ENCODE measurements at regions not wholly inside any gene's neighbourhood (a gene's known extent, or its start where the extent isn't known, plus 50 kb on each side); places are given as distances from the start of the nearest gene placed in this dataset.
"Not testable (repeated sequence)": the region's sequence is repeated elsewhere in the genome, so short reads cannot be mapped to it uniquely, and the experiment has no call there.

DNA sequence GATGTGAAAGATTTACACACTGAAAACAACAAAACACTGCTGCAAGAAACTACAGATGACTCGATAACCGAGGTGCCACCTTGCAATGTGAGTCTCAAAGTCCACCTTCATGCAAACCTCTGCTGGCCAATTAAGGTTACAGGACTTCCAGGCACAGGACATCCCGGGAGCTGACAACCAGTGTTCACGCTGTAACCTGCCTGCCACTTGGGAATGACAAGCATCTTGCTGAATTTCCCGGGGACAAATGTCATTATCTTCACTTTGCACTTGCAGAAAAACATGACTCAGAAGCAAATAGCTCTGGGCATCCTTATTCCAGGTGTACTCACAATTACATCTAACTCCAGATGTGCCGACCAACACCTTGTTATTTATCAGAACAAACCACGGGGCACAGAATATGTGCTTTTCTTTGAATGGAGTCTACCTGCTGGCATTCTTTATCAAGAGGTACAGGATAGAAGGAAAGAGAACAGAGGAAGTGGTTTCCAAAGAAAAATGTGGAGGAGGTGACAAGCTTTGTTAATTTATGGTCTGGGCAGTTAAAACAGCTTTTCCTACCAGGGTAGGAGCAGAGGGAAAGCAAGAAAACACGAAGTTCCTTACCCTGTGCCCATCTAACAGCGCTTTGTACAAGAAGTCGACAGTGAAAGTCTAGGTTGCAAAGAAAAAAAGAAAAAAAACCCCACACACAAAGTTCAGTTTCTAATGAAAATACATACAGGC, 72.3 kb downstream of the SHANK2 start:
- peaks cover 7% of the 10 kb centered on the region for H3K9me3 ChIP-seq (ENCODE audit: low read depth, low read length)
- DNase-seq (ENCODE audit: low read depth, low spot score) = no peak
- no peak for TF ChIP-seq POLR2AphosphoS5 (IDR thresholded peaks at IDR 0.05; ENCODE audit: borderline replicate concordance, low read depth, low read length)
- no peak for TF ChIP-seq FOXP2 (optimal IDR thresholded peaks at IDR 0.05; ENCODE audit: control extremely low read depth, extremely low read length, insufficient read depth)
- no peak for TF ChIP-seq EZH2 (IDR thresholded peaks at IDR 0.05)
- H3K9ac ChIP-seq (ENCODE audit: insufficient read length) = no peak overlapping the region
- no peaks in the 10 kb centered on the region for H3K36me3 ChIP-seq (ENCODE audit: insufficient read depth, low read length)
- no peak overlapping the region for H3K27ac ChIP-seq
- H3K4me3 ChIP-seq = no peak overlapping the region

DNA sequence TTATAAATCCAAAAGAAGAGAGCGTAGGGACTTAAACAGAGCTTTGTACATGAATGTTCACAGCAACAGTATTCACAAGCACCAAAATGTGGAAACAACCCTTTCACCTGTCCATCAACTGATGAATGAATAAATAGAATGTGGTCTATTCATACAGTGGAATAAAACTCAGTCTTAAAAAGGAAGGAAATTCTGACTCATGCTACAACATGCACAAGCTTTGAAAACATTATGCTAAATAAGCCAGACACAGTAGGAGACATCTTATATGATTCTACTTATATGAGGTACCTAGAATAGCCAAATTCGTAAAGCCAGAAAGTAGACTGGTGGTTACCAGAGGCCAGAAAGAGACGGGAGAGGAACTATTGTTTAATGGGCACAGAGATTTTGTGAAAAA, 74.3 kb downstream of the SHANK2 start:
- peaks cover 7% of the 10 kb centered on the region for H3K9me3 ChIP-seq (ENCODE audit: low read depth, low read length)
- no peak overlapping the region for H3K9ac ChIP-seq (ENCODE audit: insufficient read length)
- TF ChIP-seq POLR2AphosphoS5 (IDR thresholded peaks at IDR 0.05; ENCODE audit: borderline replicate concordance, low read depth, low read length) = no peak
- no peak for TF ChIP-seq EZH2 (IDR thresholded peaks at IDR 0.05)
- no peak for TF ChIP-seq FOXP2 (optimal IDR thresholded peaks at IDR 0.05; ENCODE audit: control extremely low read depth, extremely low read length, insufficient read depth)
- H3K36me3 ChIP-seq (ENCODE audit: insufficient read depth, low read length) = no peaks in the 10 kb centered on the region
- no peak for DNase-seq (ENCODE audit: low read depth, low spot score)
- H3K4me3 ChIP-seq = no peak overlapping the region
- no peak overlapping the region for H3K27ac ChIP-seq

DNA sequence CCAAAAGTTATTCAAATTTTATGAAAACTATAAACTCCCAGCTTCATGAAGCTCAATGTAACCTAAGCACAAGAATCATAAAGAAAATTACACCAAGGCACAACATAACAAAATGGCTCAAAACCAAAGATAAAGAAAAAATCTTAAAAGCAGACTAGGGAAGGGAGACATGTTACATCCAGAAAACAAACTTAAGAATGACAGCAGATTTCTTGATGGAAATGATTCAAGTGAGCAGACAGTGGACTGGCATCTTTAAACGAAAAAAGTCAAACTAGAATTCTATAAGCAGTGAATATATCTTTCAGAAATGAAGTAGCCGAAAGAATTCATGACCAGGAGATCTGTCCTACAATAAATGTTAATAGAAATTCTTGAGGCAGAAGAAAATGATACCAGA, 75.6 kb downstream of the SHANK2 start:
- TF ChIP-seq POLR2AphosphoS5 (IDR thresholded peaks at IDR 0.05; ENCODE audit: borderline replicate concordance, low read depth, low read length) = no peak
- no peak for TF ChIP-seq EZH2 (IDR thresholded peaks at IDR 0.05)
- no peak for TF ChIP-seq FOXP2 (optimal IDR thresholded peaks at IDR 0.05; ENCODE audit: control extremely low read depth, extremely low read length, insufficient read depth)
- no peak for DNase-seq (ENCODE audit: low read depth, low spot score)
- no peak overlapping the region for H3K9ac ChIP-seq (ENCODE audit: insufficient read length)
- no peak overlapping the region for H3K27ac ChIP-seq
- peaks cover 7% of the 10 kb centered on the region for H3K9me3 ChIP-seq (ENCODE audit: low read depth, low read length)
- no peaks in the 10 kb centered on the region for H3K36me3 ChIP-seq (ENCODE audit: insufficient read depth, low read length)
- no peak overlapping the region for H3K4me3 ChIP-seq

DNA sequence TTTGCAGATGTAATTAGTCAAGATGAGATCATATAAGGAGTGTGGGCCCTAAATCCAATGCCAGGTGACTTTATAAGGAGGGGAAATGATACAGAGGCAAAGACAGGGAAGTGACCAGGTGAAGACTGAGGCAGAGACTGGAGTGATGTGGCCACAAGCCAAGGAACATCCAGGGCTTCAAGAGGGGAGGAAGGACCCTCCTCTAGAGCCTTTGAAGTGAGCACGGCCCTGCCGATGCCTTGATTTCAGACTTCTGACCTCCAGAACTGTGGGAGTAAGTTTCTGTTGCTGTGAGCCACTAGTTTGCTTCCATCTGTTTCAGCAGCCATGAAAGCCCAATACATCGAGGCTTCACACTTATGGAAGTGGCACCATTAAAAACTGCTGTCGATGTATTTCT, 78.7 kb downstream of the SHANK2 start:
- DNase-seq (ENCODE audit: low read depth, low spot score) = no peak
- Histone ChIP-seq H3K36me3 (ENCODE audit: insufficient read depth, low read length) (no peaks in the 10 kb centered on the region), H3K9me3 (ENCODE audit: low read depth, low read length) (peaks cover 7% of the 10 kb centered on the region), H3K4me3 (no peak overlapping the region), H3K27ac (no peak overlapping the region), H3K9ac (ENCODE audit: insufficient read length) (no peak overlapping the region)
- no peak for TF ChIP-seq EZH2 (IDR thresholded peaks at IDR 0.05)
- no peak for TF ChIP-seq FOXP2 (optimal IDR thresholded peaks at IDR 0.05; ENCODE audit: control extremely low read depth, extremely low read length, insufficient read depth)
- TF ChIP-seq POLR2AphosphoS5 (IDR thresholded peaks at IDR 0.05; ENCODE audit: borderline replicate concordance, low read depth, low read length) = no peak

DNA sequence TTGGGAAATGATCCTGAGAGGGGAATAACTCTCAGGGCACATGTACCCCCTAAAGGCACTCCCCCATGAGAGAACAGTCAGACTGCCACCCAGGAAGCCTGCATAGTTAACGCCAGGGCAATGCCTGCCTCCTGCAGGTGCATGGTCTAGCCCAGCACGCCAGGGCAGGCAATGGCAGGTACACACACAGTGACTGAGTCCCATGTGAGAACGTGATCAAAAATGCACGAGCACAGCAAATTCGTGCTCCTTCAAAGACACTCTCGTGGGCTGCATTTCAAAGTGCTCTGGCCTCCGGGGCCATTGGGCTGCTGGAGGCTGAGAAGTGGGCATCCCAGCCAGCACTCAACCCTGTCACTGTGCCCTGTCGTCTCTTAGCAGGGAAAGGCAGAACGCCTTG, 79.7 kb downstream of the SHANK2 start:
- no peaks in the 10 kb centered on the region for H3K36me3 ChIP-seq (ENCODE audit: insufficient read depth, low read length)
- no peak for DNase-seq (ENCODE audit: low read depth, low spot score)
- H3K4me3 ChIP-seq = no peak overlapping the region
- H3K27ac ChIP-seq = no peak overlapping the region
- TF ChIP-seq EZH2 (IDR thresholded peaks at IDR 0.05) (no peak), FOXP2 (optimal IDR thresholded peaks at IDR 0.05; ENCODE audit: control extremely low read depth, extremely low read length, insufficient read depth) (no peak), POLR2AphosphoS5 (IDR thresholded peaks at IDR 0.05; ENCODE audit: borderline replicate concordance, low read depth, low read length) (no peak)
- H3K9me3 ChIP-seq (ENCODE audit: low read depth, low read length) = peaks cover 7% of the 10 kb centered on the region
- no peak overlapping the region for H3K9ac ChIP-seq (ENCODE audit: insufficient read length)

DNA sequence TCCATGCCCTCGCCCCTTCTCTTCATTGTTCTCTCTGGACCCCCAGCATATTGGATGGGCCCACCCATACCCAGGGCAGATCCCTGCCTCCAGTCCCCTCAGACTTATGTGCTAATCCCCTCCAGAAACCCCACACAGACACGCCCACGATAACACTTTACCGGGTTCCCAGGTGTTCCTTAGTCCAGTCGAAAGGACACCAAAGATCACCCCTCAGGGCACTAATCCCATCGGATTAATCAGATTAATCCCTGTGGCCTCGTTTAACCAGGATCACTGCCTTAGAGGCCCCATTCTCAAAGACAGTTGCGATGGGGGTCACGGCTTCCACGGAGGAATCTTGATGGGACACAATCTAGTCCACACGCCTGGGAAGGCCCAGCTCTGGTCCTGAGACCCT, 80.8 kb downstream of the SHANK2 start:
- no peak for TF ChIP-seq POLR2AphosphoS5 (IDR thresholded peaks at IDR 0.05; ENCODE audit: borderline replicate concordance, low read depth, low read length)
- no peak for TF ChIP-seq FOXP2 (optimal IDR thresholded peaks at IDR 0.05; ENCODE audit: control extremely low read depth, extremely low read length, insufficient read depth)
- no peak for TF ChIP-seq EZH2 (IDR thresholded peaks at IDR 0.05)
- H3K9ac ChIP-seq (ENCODE audit: insufficient read length) = no peak overlapping the region
- no peak overlapping the region for H3K27ac ChIP-seq
- H3K36me3 ChIP-seq (ENCODE audit: insufficient read depth, low read length) = no peaks in the 10 kb centered on the region
- no peak overlapping the region for H3K4me3 ChIP-seq
- peaks cover 2% of the 10 kb centered on the region; the same call in 1 of the 2 replicates for H3K9me3 ChIP-seq (ENCODE audit: low read depth, low read length)
- no peak for DNase-seq (ENCODE audit: low read depth, low spot score)

DNA sequence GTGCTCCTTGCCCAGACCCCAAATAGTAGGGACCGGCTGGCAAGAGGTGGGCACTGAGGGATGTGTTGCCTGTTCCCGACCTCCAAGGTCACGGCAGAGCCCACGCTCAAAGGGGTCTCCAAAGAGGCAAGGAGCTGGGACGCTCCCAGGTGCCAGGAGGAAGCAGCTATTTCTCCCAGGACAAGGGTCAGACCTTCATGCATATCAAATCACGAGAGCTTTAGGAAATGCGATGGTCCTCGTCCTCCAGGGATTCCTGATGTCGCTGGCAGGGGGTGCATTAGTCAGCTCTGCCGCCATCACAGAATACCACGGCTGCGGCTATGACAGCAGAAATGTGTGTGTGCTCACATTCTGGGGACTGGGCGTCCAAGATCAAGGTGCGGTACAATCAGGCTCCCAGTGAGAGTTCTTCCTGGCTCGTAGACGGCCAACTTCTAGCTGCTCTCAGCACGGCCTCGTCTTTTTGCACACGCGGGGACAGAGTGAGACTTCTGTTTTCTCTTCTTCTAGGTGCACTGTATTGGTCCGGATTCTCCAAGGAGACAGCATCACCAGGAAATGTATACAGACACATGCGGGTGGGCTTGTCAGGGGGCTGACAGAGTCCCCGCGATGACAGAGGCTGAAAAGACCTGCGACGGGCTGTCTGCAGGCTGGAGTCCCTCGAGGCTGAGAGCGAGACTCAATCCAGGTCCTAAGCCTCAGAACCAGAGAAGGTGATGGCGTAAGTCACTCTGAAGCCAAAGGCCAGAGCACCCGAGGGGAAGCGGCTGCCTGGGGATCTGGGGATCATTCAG, 81.6 kb downstream of the SHANK2 start:
- Histone ChIP-seq H3K4me3 (no peak overlapping the region), H3K9ac (ENCODE audit: insufficient read length) (no peak overlapping the region), H3K9me3 (ENCODE audit: low read depth, low read length) (no peaks in the 10 kb centered on the region), H3K27ac (no peak overlapping the region), H3K36me3 (ENCODE audit: insufficient read depth, low read length) (no peaks in the 10 kb centered on the region)
- no peak for DNase-seq (ENCODE audit: low read depth, low spot score)
- TF ChIP-seq POLR2AphosphoS5 (IDR thresholded peaks at IDR 0.05; ENCODE audit: borderline replicate concordance, low read depth, low read length) (no peak), EZH2 (IDR thresholded peaks at IDR 0.05) (no peak), FOXP2 (optimal IDR thresholded peaks at IDR 0.05; ENCODE audit: control extremely low read depth, extremely low read length, insufficient read depth) (no peak)

DNA sequence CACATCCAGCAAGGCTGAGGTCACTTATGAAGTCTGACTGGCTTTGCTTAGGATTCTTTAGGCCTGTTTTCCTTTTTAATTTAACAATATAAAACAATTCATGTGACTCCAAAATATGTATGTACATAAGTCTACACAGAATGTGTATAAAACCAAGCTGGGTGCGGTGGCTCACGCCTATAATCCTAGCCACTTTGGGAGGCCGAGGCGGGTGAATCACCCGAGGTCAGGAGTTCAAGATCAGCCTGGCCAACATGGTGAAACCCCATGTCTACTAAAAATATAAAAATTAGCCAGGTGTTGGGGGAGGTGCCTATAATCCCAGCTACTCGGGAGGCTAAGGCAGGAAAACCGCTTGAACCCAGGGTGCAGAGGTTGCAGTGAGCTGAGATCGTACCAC, 83.1 kb downstream of the SHANK2 start:
- Histone ChIP-seq H3K27ac (no peak overlapping the region), H3K4me3 (no peak overlapping the region), H3K36me3 (ENCODE audit: insufficient read depth, low read length) (no peaks in the 10 kb centered on the region), H3K9me3 (ENCODE audit: low read depth, low read length) (no peaks in the 10 kb centered on the region), H3K9ac (ENCODE audit: insufficient read length) (no peak overlapping the region)
- no peak for DNase-seq (ENCODE audit: low read depth, low spot score)
- TF ChIP-seq POLR2AphosphoS5 (IDR thresholded peaks at IDR 0.05; ENCODE audit: borderline replicate concordance, low read depth, low read length) = no peak
- TF ChIP-seq EZH2 (IDR thresholded peaks at IDR 0.05) = no peak
- TF ChIP-seq FOXP2 (optimal IDR thresholded peaks at IDR 0.05; ENCODE audit: control extremely low read depth, extremely low read length, insufficient read depth) = no peak

DNA sequence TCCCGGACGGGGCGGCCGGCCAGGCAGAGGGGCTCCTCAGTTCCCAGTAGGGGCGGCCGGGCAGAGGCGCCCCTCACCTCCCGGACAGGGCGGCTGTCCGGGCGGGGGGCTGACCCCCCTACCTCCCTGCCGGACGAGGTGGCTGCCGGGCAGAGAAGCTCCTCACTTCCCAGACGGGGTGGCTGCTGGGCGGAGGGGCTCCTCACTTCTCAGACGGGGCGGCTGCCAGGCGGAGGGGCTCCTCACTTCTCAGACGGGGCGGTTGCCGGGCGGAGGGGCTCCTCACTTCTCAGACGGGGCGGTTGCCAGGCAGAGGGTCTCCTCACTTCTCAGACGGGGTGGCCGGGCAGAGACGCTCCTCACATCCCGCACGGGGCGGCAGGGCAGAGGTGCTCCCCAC, 84.6 kb downstream of the SHANK2 start:
- not testable (repeated sequence) for H3K36me3 ChIP-seq (ENCODE audit: insufficient read depth, low read length); DNase-seq (ENCODE audit: low read depth, low spot score); H3K27ac ChIP-seq; H3K4me3 ChIP-seq; H3K9me3 ChIP-seq (ENCODE audit: low read depth, low read length); H3K9ac ChIP-seq (ENCODE audit: insufficient read length)

All from SK-N-MC (cell line).